Erythroblast (primary cell): ENCODE measurements at regions not wholly inside any gene's neighbourhood (a gene's known extent, or its start where the extent isn't known, plus 50 kb on each side); places are given as distances from the start of the nearest gene placed in this dataset.

Experiments used
- GATA1 ChIP-seq: IDR thresholded peaks from 2 replicates; pipeline ENCODE4 v1.6.1; 2011; ENCODE audit warnings: low read depth, mild to moderate bottlenecking, control low read depth, low read length, moderate library complexity
- POLR2A ChIP-seq: IDR thresholded peaks from 2 replicates; pipeline ENCODE4 v1.6.1; 2011; ENCODE audit warnings: mild to moderate bottlenecking, low read length

- TF ChIP-seq POLR2A: no peak
- no peak for TF ChIP-seq GATA1
These were observed 371.8 kb downstream of the ADAMTS20 start for GRCh38 chr12:43180242-43180641.
